ENCODE measurements at regions not wholly inside any gene's neighbourhood (a gene's known extent, or its start where the extent isn't known, plus 50 kb on each side); places are given as distances from the start of the nearest gene placed in this dataset.

- Histone ChIP-seq H3K9me3 (ENCODE audit: severe bottlenecking) (no peaks in the 10 kb centered on the region), H3K27ac (no peak overlapping the region), H3K36me3 (no peaks in the 10 kb centered on the region), H3K27me3 (ENCODE audit: insufficient read depth, low read depth, severe bottlenecking) (no peaks in the 10 kb centered on the region), H3K4me3 (ENCODE audit: low read depth, low read length) (no peak overlapping the region)
- no peak for DNase-seq
- TF ChIP-seq, protein P1, sequence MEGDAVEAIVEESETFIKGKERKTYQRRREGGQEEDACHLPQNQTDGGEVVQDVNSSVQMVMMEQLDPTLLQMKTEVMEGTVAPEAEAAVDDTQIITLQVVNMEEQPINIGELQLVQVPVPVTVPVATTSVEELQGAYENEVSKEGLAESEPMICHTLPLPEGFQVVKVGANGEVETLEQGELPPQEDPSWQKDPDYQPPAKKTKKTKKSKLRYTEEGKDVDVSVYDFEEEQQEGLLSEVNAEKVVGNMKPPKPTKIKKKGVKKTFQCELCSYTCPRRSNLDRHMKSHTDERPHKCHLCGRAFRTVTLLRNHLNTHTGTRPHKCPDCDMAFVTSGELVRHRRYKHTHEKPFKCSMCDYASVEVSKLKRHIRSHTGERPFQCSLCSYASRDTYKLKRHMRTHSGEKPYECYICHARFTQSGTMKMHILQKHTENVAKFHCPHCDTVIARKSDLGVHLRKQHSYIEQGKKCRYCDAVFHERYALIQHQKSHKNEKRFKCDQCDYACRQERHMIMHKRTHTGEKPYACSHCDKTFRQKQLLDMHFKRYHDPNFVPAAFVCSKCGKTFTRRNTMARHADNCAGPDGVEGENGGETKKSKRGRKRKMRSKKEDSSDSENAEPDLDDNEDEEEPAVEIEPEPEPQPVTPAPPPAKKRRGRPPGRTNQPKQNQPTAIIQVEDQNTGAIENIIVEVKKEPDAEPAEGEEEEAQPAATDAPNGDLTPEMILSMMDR (IDR thresholded peaks at IDR 0.05; ENCODE audit: low read depth, low read length): no peak
Observed at GRCh38 chr6:170101281-170102035, 189.4 kb downstream of the DLL1 start.

DNA sequence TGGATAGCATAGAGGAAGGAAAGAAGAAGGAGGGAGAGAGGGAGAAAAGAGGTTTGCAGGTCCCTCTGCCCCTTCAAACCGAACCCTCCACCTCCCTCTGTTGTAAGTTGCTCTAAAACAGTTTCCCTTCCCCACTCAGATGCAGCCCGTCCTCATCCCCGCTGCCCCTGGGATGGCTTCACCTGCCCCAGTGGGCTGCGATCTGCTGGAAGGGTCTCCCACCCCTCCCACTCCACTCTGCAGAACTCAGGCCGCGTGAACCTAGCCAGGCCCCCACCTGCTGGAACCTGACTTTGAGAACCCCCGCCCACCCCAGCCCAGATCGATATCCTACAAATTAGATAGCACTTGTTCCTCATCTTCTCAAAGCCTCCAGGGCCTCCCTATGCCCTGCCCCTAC is 190.8 kb downstream of the DLL1 start:
- H3K36me3 ChIP-seq: no peaks in the 10 kb centered on the region
- no peaks in the 10 kb centered on the region for H3K27me3 ChIP-seq (ENCODE audit: insufficient read depth, low read depth, severe bottlenecking)
- no peak for DNase-seq
- no peak overlapping the region for H3K27ac ChIP-seq
- no peak overlapping the region for H3K4me3 ChIP-seq (ENCODE audit: low read depth, low read length)
- H3K9me3 ChIP-seq (ENCODE audit: severe bottlenecking): no peaks in the 10 kb centered on the region
- TF ChIP-seq, protein P1 (IDR thresholded peaks at IDR 0.05; ENCODE audit: low read depth, low read length): no peak

- Histone ChIP-seq H3K9me3 (ENCODE audit: severe bottlenecking) (no peaks in the 10 kb centered on the region), H3K36me3 (no peaks in the 10 kb centered on the region), H3K4me3 (ENCODE audit: low read depth, low read length) (no peak overlapping the region), H3K27me3 (ENCODE audit: insufficient read depth, low read depth, severe bottlenecking) (no peaks in the 10 kb centered on the region), H3K27ac (no peak overlapping the region)
- DNase-seq: no peak
- TF ChIP-seq, protein P1 (IDR thresholded peaks at IDR 0.05; ENCODE audit: low read depth, low read length): no peak
Observed at GRCh38 chr6:170099387-170099786, 191.5 kb downstream of the DLL1 start.

DNA sequence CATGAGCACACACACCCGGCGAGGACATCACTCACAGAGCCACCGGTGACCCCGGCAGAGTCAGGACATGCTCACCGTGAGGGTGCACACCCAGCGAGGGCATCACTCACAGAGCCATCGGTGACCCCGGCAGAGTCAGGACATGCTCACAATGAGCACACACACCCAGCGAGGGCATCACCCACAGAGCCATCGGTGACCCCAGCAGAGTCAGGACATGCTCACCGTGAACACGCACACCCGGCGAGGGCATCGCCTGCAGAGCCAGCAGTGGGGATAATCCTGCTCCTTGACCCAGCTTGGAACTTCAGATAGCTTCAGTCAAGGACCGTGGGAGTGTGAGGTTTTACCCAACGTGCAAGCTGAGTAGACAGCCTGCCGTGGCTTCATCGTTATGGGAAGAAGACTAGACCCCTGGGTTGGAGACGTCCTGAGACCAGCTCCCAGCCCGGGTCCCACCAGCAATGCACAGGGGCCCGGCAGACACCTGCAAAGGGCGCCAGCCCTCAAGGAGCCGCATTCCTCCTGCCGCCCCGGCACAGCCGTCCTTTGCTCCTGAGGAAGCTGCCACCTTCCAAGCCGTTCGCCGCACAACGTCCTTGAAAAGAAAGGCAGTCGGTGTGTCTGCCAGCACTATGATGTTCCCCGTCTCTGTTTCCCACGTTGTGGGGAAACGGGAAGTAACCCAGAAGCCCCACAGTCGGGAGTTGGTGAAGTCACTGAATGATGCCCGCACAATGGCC is 192.3 kb downstream of the DLL1 start:
- TF ChIP-seq, protein P1 (IDR thresholded peaks at IDR 0.05; ENCODE audit: low read depth, low read length): no peak
- Histone ChIP-seq H3K4me3 (ENCODE audit: low read depth, low read length) (no peak overlapping the region), H3K9me3 (ENCODE audit: severe bottlenecking) (no peaks in the 10 kb centered on the region), H3K27ac (no peak overlapping the region), H3K36me3 (no peaks in the 10 kb centered on the region), H3K27me3 (ENCODE audit: insufficient read depth, low read depth, severe bottlenecking) (no peaks in the 10 kb centered on the region)
- DNase-seq: no peak

DNA sequence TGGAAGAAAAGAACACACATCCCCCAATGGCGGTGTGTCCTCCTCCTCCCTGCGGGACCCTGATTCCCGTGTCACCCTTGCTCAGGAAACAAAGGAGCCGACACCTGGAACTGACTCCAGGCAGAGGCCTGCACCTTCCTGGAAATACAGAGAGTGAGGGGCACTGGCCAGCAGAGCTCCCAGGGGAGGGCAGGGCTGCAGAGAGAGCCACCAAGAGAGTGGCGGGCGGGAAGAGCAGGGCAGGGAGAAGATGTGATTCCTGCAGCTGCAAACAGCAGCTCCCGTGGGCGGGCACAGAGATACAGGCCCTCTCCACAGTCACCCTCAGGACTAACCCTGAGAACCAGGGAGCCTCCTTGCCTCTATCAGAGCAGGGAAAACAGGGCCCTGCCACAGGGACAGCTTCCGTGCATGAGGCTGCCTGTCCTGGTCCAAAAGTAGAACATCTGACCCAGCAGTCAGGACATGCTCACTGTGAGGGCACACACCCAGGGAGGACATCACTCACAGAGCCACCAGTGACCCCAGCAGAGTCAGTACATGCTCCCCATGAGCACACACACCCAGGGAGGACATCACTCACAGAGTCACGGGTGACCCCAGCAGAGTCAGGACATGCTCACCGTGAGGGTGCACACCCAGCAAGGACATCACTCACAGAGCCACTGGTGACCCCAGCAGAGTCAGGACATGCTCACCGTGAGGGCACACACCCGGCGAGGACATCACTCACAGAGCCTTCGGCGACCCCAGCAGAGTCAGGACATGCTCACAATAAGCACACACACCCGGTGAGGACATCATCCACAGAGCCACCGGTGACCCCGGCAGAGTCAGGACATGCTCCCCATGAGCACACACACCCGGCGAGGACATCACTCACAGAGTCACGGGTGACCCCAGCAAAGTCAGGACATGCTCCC is 193.1 kb downstream of the DLL1 start:
- no peaks in the 10 kb centered on the region for H3K36me3 ChIP-seq
- TF ChIP-seq, protein P1 (IDR thresholded peaks at IDR 0.05; ENCODE audit: low read depth, low read length): no peak

More for the DNA sequence above, 193.1 kb downstream of the DLL1 start:
- Histone ChIP-seq H3K4me3 (ENCODE audit: low read depth, low read length) (no peak overlapping the region), H3K27ac (no peak overlapping the region), H3K9me3 (ENCODE audit: severe bottlenecking) (no peaks in the 10 kb centered on the region), H3K27me3 (ENCODE audit: insufficient read depth, low read depth, severe bottlenecking) (no peaks in the 10 kb centered on the region)
- no peak for DNase-seq
